Left lung (tissue), 4 donors: ENCODE measurements at regions not wholly inside any gene's neighbourhood (a gene's known extent, or its start where the extent isn't known, plus 50 kb on each side); places are given as distances from the start of the nearest gene placed in this dataset.

Source experiments
- ATAC-seq: fragments of 200-7000 bp; cut with Tn5 transposase; one replicate; pipeline ENCODE4 v1.9.1; 2020; ENCODE audit warnings: moderate library complexity
- DNase-seq, 4 donors: peaks; one replicate each; pipeline ENCODE4 v3.0.0-alpha.2; 2013 to 2020
- H3K27ac ChIP-seq, 2 donors: fragments of 200-600 bp; sonication (generic) in 1 of 2; one replicate each; pipeline versions ENCODE4 v1.5.0 to v1.8.0; 2020 to 2021
- H3K27me3 ChIP-seq, 2 donors: fragments of 200-600 bp; sonication (generic) in 1 of 2; one replicate each; pipeline versions ENCODE4 v1.5.0 to v1.8.0; 2020 to 2021
- H3K36me3 ChIP-seq, 2 donors: fragments of 200-600 bp; sonication (generic) in 1 of 2; one replicate each; pipeline versions ENCODE4 v1.5.0 to v1.8.0; 2020 to 2021
- H3K4me1 ChIP-seq, 2 donors: fragments of 200-600 bp; one replicate each; pipeline ENCODE4 v1.8.0; 2021
- H3K4me3 ChIP-seq, 2 donors: fragments of 200-600 bp; sonication (generic) in 1 of 2; one replicate each; pipeline versions ENCODE4 v1.5.0 to v1.8.0; 2020 to 2021; ENCODE audit warnings: mild to moderate bottlenecking in 1 of 2
- H3K9me3 ChIP-seq, 2 donors: fragments of 200-600 bp; sonication (generic) in 1 of 2; one replicate each; pipeline versions ENCODE4 v1.5.0 to v1.8.0; 2020 to 2021
- intact Hi-C, 2 donors: fragments of 100-400 bp; cut with DNase I; formaldehyde crosslinking; loops; one replicate each; pipeline versions ENCODE4 v1.11.2 to v1.14.2; 2022
- TF ChIP-seq, protein P1 (sequence below), 2 donors: fragments of 200-600 bp; sonication (generic) in 1 of 2; IDR thresholded peaks; one replicate each; pipeline versions ENCODE4 v1.5.0 to v1.8.0; 2021; ENCODE audit warnings: antibody characterized with exemption in 2 of 2
- donor health status: DM: no; HTN: yes; CAD: no.
- donor health status: DM: no; HTN: no; CAD: no.

DNA sequence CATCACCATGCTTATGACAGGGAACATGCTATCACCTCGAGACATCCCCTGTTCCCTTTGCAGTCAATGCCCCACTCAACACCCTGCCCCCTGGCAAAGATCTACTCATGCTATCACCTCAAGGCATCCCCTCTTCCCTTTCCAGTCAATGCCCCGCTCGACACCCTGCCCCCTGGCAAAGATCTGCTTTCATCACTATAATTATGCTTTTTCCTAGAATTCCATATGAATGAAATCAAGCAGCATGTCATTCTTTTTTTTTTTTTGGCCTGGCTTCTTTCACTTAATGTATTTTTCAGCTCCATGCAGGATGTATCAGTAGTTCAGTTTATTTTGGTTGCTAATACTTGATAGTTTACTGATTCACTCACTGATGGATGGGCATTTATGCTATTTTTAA lies 554.9 kb downstream of the CDH26 start:
- ATAC-seq: no peak
- Histone ChIP-seq H3K36me3 (no peaks in the 10 kb centered on the region), H3K4me3 (no peak overlapping the region), H3K9me3 (peaks cover 0 to 6% of the 10 kb centered on the region in 2 donors), H3K4me1 (no peaks in the 10 kb centered on the region), H3K27me3 (no peaks in the 10 kb centered on the region), H3K27ac (no peak overlapping the region)
- TF ChIP-seq, protein P1, sequence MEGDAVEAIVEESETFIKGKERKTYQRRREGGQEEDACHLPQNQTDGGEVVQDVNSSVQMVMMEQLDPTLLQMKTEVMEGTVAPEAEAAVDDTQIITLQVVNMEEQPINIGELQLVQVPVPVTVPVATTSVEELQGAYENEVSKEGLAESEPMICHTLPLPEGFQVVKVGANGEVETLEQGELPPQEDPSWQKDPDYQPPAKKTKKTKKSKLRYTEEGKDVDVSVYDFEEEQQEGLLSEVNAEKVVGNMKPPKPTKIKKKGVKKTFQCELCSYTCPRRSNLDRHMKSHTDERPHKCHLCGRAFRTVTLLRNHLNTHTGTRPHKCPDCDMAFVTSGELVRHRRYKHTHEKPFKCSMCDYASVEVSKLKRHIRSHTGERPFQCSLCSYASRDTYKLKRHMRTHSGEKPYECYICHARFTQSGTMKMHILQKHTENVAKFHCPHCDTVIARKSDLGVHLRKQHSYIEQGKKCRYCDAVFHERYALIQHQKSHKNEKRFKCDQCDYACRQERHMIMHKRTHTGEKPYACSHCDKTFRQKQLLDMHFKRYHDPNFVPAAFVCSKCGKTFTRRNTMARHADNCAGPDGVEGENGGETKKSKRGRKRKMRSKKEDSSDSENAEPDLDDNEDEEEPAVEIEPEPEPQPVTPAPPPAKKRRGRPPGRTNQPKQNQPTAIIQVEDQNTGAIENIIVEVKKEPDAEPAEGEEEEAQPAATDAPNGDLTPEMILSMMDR (IDR thresholded peaks at IDR 0.05): no peak
- intact Hi-C loops: no loop called here
- peak in 2 of 4 donors; percentile 64 to 65 for DNase-seq

DNA sequence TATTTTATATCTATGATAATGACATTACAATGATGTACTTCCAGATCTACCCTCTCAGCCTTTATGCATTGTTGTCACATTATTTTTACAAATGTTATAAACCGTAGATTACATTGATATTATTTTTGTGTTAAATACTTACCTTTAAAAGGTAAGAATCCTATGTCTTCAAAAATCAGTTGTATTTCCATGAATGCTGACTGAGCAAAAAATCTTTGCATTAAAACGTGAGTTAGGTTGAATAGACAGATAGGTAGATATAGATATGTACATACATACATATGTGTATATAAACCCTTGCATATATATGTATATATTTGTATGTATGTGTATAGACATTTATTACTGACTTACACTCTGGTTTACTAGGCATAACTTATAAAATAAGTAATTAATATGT lies 558.2 kb downstream of the CDH26 start:
- H3K27ac ChIP-seq: no peak overlapping the region

DNA sequence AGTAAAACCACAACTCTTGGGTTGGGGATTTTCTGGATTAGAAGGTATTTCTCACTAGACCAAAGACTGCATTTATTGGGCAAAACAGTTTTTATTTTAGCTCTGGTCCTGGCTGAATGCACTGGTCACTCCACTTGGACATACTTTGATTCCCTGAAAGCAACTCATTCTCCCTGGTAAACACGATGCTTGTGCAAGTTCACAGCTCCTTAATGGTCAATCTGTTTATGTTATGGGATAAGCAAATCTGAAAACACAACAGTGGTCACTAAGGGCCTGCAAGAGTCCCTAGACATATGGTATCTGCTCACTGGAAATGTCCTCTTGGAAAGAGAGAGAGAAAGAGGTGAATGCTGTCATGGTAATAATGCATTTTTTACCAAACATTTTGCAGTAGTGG lies 559.8 kb downstream of the CDH26 start:
- Histone ChIP-seq H3K36me3 (no peaks in the 10 kb centered on the region), H3K9me3 (peaks cover 0 to 6% of the 10 kb centered on the region in 2 donors), H3K4me1 (no peaks in the 10 kb centered on the region), H3K27ac (no peak overlapping the region), H3K4me3 (no peak overlapping the region), H3K27me3 (no peaks in the 10 kb centered on the region)
- TF ChIP-seq, protein P1 (IDR thresholded peaks at IDR 0.05): no peak
- ATAC-seq: no peak
- intact Hi-C loops: no loop called here
- peak in 2 of 4 donors; percentile 58 to 69 for DNase-seq

More for the DNA sequence above, 558.2 kb downstream of the CDH26 start:
- no peaks in the 10 kb centered on the region for H3K27me3 ChIP-seq
- TF ChIP-seq, protein P1 (IDR thresholded peaks at IDR 0.05): no peak
- H3K36me3 ChIP-seq: no peaks in the 10 kb centered on the region
- H3K4me3 ChIP-seq: no peak overlapping the region
- no peak for ATAC-seq
- DNase-seq: no peak
- peaks cover 0 to 6% of the 10 kb centered on the region in 2 donors for H3K9me3 ChIP-seq
- intact Hi-C loops: no loop called here
- no peaks in the 10 kb centered on the region for H3K4me1 ChIP-seq

DNA sequence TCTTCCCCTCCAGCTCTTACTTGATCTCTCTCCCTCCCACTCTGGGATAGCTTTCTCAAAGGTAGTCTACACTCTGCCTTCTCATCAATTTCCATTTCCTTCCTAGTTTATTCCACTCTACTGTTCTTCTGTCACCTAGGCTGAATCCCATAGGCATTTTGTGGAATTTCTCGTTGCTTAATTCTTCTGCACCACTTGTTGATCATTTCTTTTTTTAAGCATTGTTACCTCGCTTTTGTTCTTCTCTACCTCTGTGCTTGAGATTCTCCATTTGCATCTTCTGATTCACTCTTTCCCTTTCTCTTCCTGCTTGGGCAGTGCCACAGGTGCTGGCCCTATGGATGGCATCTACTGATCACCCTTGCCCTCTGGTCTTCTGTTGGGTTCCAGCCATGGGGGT lies 567.2 kb downstream of the CDH26 start:
- Histone ChIP-seq H3K9me3 (no peaks in the 10 kb centered on the region), H3K27ac (no peak overlapping the region), H3K4me3 (no peak overlapping the region), H3K4me1 (no peaks in the 10 kb centered on the region), H3K27me3 (no peaks in the 10 kb centered on the region), H3K36me3 (no peaks in the 10 kb centered on the region)
- TF ChIP-seq, protein P1 (IDR thresholded peaks at IDR 0.05): no peak
- intact Hi-C loops: no loop called here
- no peak for DNase-seq
- no peak for ATAC-seq

DNA sequence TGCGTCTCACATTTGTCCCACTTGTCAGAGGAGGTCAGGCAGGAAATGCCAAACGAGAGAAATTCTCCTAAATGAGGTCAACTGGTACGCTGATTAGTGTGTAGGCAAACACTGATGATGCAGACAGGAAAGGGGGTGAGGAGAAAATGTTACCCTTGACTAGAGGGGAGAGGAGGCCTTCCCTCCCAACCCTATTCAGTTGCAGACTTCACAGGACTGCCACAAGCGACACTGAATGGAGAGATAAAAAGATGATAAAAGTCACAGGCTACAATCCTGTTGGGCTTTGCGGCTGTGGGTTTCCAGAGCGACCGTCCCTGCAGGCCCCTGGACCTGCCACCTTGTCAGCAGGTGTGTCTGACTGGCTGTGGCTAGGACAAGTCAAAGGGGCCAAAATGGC lies 569.4 kb downstream of the CDH26 start:
- H3K27ac ChIP-seq: no peak overlapping the region
- TF ChIP-seq, protein P1 (IDR thresholded peaks at IDR 0.05): no peak
- no peaks in the 10 kb centered on the region for H3K36me3 ChIP-seq
- H3K4me3 ChIP-seq: no peak overlapping the region
- no peaks in the 10 kb centered on the region for H3K9me3 ChIP-seq
- intact Hi-C loops: no loop called here
- DNase-seq (no peak), ATAC-seq (no peak)
- H3K4me1 ChIP-seq: no peaks in the 10 kb centered on the region
- no peaks in the 10 kb centered on the region for H3K27me3 ChIP-seq
